ENCODE measurements at regions not wholly inside any gene's neighbourhood (a gene's known extent, or its start where the extent isn't known, plus 50 kb on each side); places are given as distances from the start of the nearest gene placed in this dataset.

- DNase-seq (ENCODE audit: extremely low read depth, insufficient read length), result no peak
- no peak for TF ChIP-seq CTCF (IDR thresholded peaks at IDR 0.05; ENCODE audit: insufficient read depth, low read length, poor library complexity, severe bottlenecking)
- no peaks in the 10 kb centered on the region for H3K27me3 ChIP-seq (replicated peaks; ENCODE audit: control insufficient read depth, insufficient read depth, low read length)
- H3K36me3 ChIP-seq (ENCODE audit: control insufficient read depth, insufficient read depth, low read length), result no peaks in the 10 kb centered on the region
- no peak overlapping the region for H3K4me3 ChIP-seq (replicated peaks; ENCODE audit: low read depth, low read length)
Measured at GRCh38 chr13:61770681-61771080, 355.0 kb upstream of the PCDH20 start.

- Histone ChIP-seq H3K4me3 (replicated peaks; ENCODE audit: low read depth, low read length) (no peak overlapping the region), H3K36me3 (ENCODE audit: control insufficient read depth, insufficient read depth, low read length) (no peaks in the 10 kb centered on the region), H3K27me3 (replicated peaks; ENCODE audit: control insufficient read depth, insufficient read depth, low read length) (no peaks in the 10 kb centered on the region)
- no peak for TF ChIP-seq CTCF (IDR thresholded peaks at IDR 0.05; ENCODE audit: insufficient read depth, low read length, poor library complexity, severe bottlenecking)
- no peak for DNase-seq (ENCODE audit: extremely low read depth, insufficient read length)
Measured at GRCh38 chr13:61768175-61768574, 352.5 kb upstream of the PCDH20 start.

GRCh38 chr13:61766667-61767058 lies 351.0 kb upstream of the PCDH20 start:
- Histone ChIP-seq H3K4me3 (replicated peaks; ENCODE audit: low read depth, low read length) (no peak overlapping the region), H3K27me3 (replicated peaks; ENCODE audit: control insufficient read depth, insufficient read depth, low read length) (no peaks in the 10 kb centered on the region), H3K36me3 (ENCODE audit: control insufficient read depth, insufficient read depth, low read length) (no peaks in the 10 kb centered on the region)
- DNase-seq (ENCODE audit: extremely low read depth, insufficient read length), result no peak
- no peak for TF ChIP-seq CTCF (IDR thresholded peaks at IDR 0.05; ENCODE audit: insufficient read depth, low read length, poor library complexity, severe bottlenecking)

- TF ChIP-seq CTCF (IDR thresholded peaks at IDR 0.05; ENCODE audit: insufficient read depth, low read length, poor library complexity, severe bottlenecking), result no peak
- H3K27me3 ChIP-seq (replicated peaks; ENCODE audit: control insufficient read depth, insufficient read depth, low read length), result no peaks in the 10 kb centered on the region
- no peak overlapping the region for H3K4me3 ChIP-seq (replicated peaks; ENCODE audit: low read depth, low read length)
- no peaks in the 10 kb centered on the region for H3K36me3 ChIP-seq (ENCODE audit: control insufficient read depth, insufficient read depth, low read length)
- DNase-seq (ENCODE audit: extremely low read depth, insufficient read length), result no peak
Measured at GRCh38 chr13:61765940-61766666, 350.5 kb upstream of the PCDH20 start.

GRCh38 chr13:61765181-61765742 lies 349.6 kb upstream of the PCDH20 start:
- TF ChIP-seq CTCF (IDR thresholded peaks at IDR 0.05; ENCODE audit: insufficient read depth, low read length, poor library complexity, severe bottlenecking), result no peak
- no peak for DNase-seq (ENCODE audit: extremely low read depth, insufficient read length)
- no peak overlapping the region for H3K4me3 ChIP-seq (replicated peaks; ENCODE audit: low read depth, low read length)
- no peaks in the 10 kb centered on the region for H3K36me3 ChIP-seq (ENCODE audit: control insufficient read depth, insufficient read depth, low read length)
- no peaks in the 10 kb centered on the region for H3K27me3 ChIP-seq (replicated peaks; ENCODE audit: control insufficient read depth, insufficient read depth, low read length)
